CD14-positive monocyte (primary cell): ENCODE measurements at regions not wholly inside any gene's neighbourhood (a gene's known extent, or its start where the extent isn't known, plus 50 kb on each side); places are given as distances from the start of the nearest gene placed in this dataset.

Source experiments
- DNase-seq, 3 donors: peaks; one replicate each; pipeline ENCODE4 v3.0.0-alpha.2; 2011 to 2022
- H2AFZ ChIP-seq: 2 replicates; pipeline ENCODE4 v1.6.0; 2012; ENCODE audit warnings: mild to moderate bottlenecking, low read depth, low read length, inconsistent platforms; ENCODE audit not compliant: insufficient read depth, poor library complexity, severe bottlenecking
- H3K27ac ChIP-seq, 2 donors: 1 replicate in 1 of 2; 2 replicates in 1 of 2; pipeline ENCODE4 v1.5.1; 2012 to 2013; ENCODE audit warnings: low read length in 2 of 2, control low read depth in 1 of 2, inconsistent platforms in 1 of 2, low read depth in 1 of 2, mild to moderate bottlenecking in 1 of 2
- H3K27me3 ChIP-seq, 2 donors: one replicate each; pipeline versions ENCODE4 v1.6.0 to v1.6.1; 2011 to 2013; ENCODE audit warnings: low read length in 2 of 2; ENCODE audit not compliant: control insufficient read depth in 2 of 2, insufficient read depth in 2 of 2
- H3K36me3 ChIP-seq, 2 donors: replicated peaks in 1 of 2; 1 replicate in 1 of 2; 2 replicates in 1 of 2; pipeline versions ENCODE4 v1.5.1 to v1.6.1; 2012 to 2013; ENCODE audit warnings: low read length in 2 of 2, control low read depth in 1 of 2, inconsistent platforms in 1 of 2, mild to moderate bottlenecking in 1 of 2; ENCODE audit not compliant: insufficient read depth in 2 of 2, control insufficient read depth in 1 of 2
- H3K4me1 ChIP-seq, 2 donors: 1 replicate in 1 of 2; 2 replicates in 1 of 2; pipeline versions ENCODE4 v1.5.1 to v1.6.1; 2012 to 2013; ENCODE audit warnings: low read length in 2 of 2, control low read depth in 1 of 2, inconsistent platforms in 1 of 2, mild to moderate bottlenecking in 1 of 2, moderate library complexity in 1 of 2; ENCODE audit not compliant: insufficient read depth in 2 of 2, control insufficient read depth in 1 of 2
- H3K4me2 ChIP-seq: replicated peaks from 2 replicates; pipeline ENCODE3; 2012; ENCODE audit warnings: low read length, moderate library complexity, mild to moderate bottlenecking; ENCODE audit not compliant: poor library complexity, severe bottlenecking; ENCODE audit errors: extremely low read depth
- H3K4me3 ChIP-seq, 3 experiments: fragments of 200-600 bp in 1 of 3; sonication (generic) in 1 of 3; replicated peaks in 1 of 3; 1 replicate in 2 of 3; 2 replicates in 1 of 3; pipeline ENCODE4 v1.5.1; 2011 to 2013; ENCODE audit warnings: low read length in 3 of 3, mild to moderate bottlenecking in 3 of 3, control low read depth in 2 of 3, low read depth in 2 of 3, inconsistent platforms in 1 of 3, moderate library complexity in 1 of 3
- H3K79me2 ChIP-seq: 2 replicates; pipeline ENCODE4 v1.6.0; 2012; ENCODE audit warnings: mild to moderate bottlenecking, control low read depth, inconsistent platforms, low read length, moderate library complexity; ENCODE audit not compliant: insufficient read depth
- H3K9ac ChIP-seq: 2 replicates; pipeline ENCODE4 v1.6.0; 2017; ENCODE audit warnings: low read length, mild to moderate bottlenecking; ENCODE audit not compliant: insufficient read depth, poor library complexity, severe bottlenecking
- H3K9me3 ChIP-seq, 2 donors: replicated peaks in 1 of 2; 1 replicate in 1 of 2; 2 replicates in 1 of 2; pipeline versions ENCODE4 v1.5.1 to v1.6.1; 2012 to 2013; ENCODE audit warnings: low read length in 2 of 2, control low read depth in 1 of 2; ENCODE audit not compliant: control insufficient read depth in 1 of 2, insufficient read depth in 1 of 2
- H4K20me1 ChIP-seq: 2 replicates; pipeline ENCODE4 v1.6.0; 2012; ENCODE audit warnings: mild to moderate bottlenecking, low read length, control low read depth, moderate library complexity; ENCODE audit not compliant: insufficient read depth
- H3K27ac Mint-ChIP-seq, 7 donors: one replicate each; pipeline ENCODE4 v1.8.0; 2020; ENCODE audit warnings: mild to moderate bottlenecking in 7 of 7, mixed read lengths in 7 of 7, moderate library complexity in 6 of 7, inconsistent platforms in 2 of 7
- H3K27me3 Mint-ChIP-seq, 3 donors: one replicate each; pipeline ENCODE4 v1.8.0; 2021 to 2022; ENCODE audit warnings: low read depth in 3 of 3, mild to moderate bottlenecking in 3 of 3, mixed read lengths in 3 of 3, moderate library complexity in 3 of 3, inconsistent platforms in 1 of 3
- H3K36me3 Mint-ChIP-seq, 2 donors: one replicate each; pipeline ENCODE4 v1.8.0; 2020; ENCODE audit warnings: mixed read lengths in 2 of 2, inconsistent platforms in 1 of 2, mild to moderate bottlenecking in 1 of 2
- H3K4me1 Mint-ChIP-seq: one replicate; pipeline ENCODE4 v1.8.0; 2020; ENCODE audit warnings: mild to moderate bottlenecking, mixed read lengths
- H3K4me3 Mint-ChIP-seq, 2 donors: one replicate each; pipeline ENCODE4 v1.8.0; 2020; ENCODE audit warnings: mild to moderate bottlenecking in 2 of 2, mixed read lengths in 2 of 2, moderate library complexity in 1 of 2
- H3K9me3 Mint-ChIP-seq, 7 donors: one replicate each; pipeline ENCODE4 v1.8.0; 2020 to 2022; ENCODE audit warnings: mixed read lengths in 7 of 7, mild to moderate bottlenecking in 6 of 7, moderate library complexity in 6 of 7, inconsistent platforms in 2 of 7
- WGBS: methylation state at CpG from one replicate; pipeline ENCODE4 v1.1.5; 2013; ENCODE audit warnings: missing lambda C conversion rate; ENCODE audit not compliant: insufficient coverage; 5-methylcytosine and 5-hydroxymethylcytosine counted together
- intact Hi-C, 2 donors: fragments of 100-400 bp; cut with micrococcal nuclease; formaldehyde crosslinking; loops; one replicate each; pipeline versions ENCODE4 v1.15.0 to v1.15.1; 2023
- TF ChIP-seq, protein P1 (sequence below): fragments of 200-600 bp; IDR thresholded peaks from one replicate; pipeline ENCODE4 v1.8.0; 2022; ENCODE audit warnings: antibody characterized with exemption, mild to moderate bottlenecking

GRCh38 chr5:113900816-113901215 lies 387.3 kb downstream of the YTHDC2 start:
- Mint-ChIP-seq H3K4me3 (no peak overlapping the region), H3K27ac (no peak overlapping the region), H3K9me3 (peaks cover 0 to 2% (median 0%) of the 10 kb centered on the region in 7 donors), H3K4me1 (no peaks in the 10 kb centered on the region), H3K27me3 (no peaks in the 10 kb centered on the region), H3K36me3 (no peaks in the 10 kb centered on the region)
- no peak overlapping the region for H3K9ac ChIP-seq
- H3K4me1 ChIP-seq = no peaks in the 10 kb centered on the region
- no peaks in the 10 kb centered on the region for H3K9me3 ChIP-seq
- 87% methylated on average over 3 of the region's 3 CpGs for WGBS
- intact Hi-C loops = no loop called here
- TF ChIP-seq, protein P1, sequence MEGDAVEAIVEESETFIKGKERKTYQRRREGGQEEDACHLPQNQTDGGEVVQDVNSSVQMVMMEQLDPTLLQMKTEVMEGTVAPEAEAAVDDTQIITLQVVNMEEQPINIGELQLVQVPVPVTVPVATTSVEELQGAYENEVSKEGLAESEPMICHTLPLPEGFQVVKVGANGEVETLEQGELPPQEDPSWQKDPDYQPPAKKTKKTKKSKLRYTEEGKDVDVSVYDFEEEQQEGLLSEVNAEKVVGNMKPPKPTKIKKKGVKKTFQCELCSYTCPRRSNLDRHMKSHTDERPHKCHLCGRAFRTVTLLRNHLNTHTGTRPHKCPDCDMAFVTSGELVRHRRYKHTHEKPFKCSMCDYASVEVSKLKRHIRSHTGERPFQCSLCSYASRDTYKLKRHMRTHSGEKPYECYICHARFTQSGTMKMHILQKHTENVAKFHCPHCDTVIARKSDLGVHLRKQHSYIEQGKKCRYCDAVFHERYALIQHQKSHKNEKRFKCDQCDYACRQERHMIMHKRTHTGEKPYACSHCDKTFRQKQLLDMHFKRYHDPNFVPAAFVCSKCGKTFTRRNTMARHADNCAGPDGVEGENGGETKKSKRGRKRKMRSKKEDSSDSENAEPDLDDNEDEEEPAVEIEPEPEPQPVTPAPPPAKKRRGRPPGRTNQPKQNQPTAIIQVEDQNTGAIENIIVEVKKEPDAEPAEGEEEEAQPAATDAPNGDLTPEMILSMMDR = no peak
- no peaks in the 10 kb centered on the region for H3K79me2 ChIP-seq
- no peak overlapping the region for H3K4me2 ChIP-seq
- H3K27me3 ChIP-seq = no peaks in the 10 kb centered on the region
- DNase-seq = no peak
- H3K27ac ChIP-seq = no peak overlapping the region
- H2AFZ ChIP-seq = no peak overlapping the region
- no peaks in the 10 kb centered on the region for H4K20me1 ChIP-seq
- H3K4me3 ChIP-seq = no peak overlapping the region
- no peaks in the 10 kb centered on the region for H3K36me3 ChIP-seq

DNA sequence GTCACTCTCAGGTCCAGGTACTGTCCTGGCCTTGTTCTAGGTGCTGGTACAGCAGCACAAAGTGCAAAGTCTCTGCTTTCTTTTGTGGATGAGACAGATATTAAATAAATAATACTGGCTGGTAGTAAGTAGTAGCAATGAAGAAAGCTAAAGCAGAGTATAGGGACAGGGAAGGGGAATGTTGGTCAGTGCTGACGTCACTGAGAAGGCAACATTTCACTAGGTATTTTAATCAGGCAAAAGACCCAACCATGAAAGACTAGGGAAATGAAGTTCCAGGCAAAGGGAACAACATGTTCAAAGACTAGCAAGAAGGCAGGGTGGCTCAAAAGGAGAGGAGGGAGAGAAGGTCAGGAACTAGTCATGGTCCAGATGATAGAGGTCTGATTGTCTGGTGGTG lies 388.2 kb downstream of the YTHDC2 start:
- no peak overlapping the region for H2AFZ ChIP-seq
- H3K4me3 Mint-ChIP-seq = no peak overlapping the region
- intact Hi-C loops = no loop called here

More for the DNA sequence above, 388.2 kb downstream of the YTHDC2 start:
- Mint-ChIP-seq H3K4me1 (no peaks in the 10 kb centered on the region), H3K27me3 (no peaks in the 10 kb centered on the region), H3K36me3 (no peaks in the 10 kb centered on the region), H3K27ac (no peak overlapping the region), H3K9me3 (peaks cover 0 to 2% (median 0%) of the 10 kb centered on the region in 7 donors)
- TF ChIP-seq, protein P1 = no peak
- no peaks in the 10 kb centered on the region for H3K36me3 ChIP-seq
- no peak for DNase-seq
- H3K27me3 ChIP-seq = no peaks in the 10 kb centered on the region
- H3K79me2 ChIP-seq = no peaks in the 10 kb centered on the region
- H4K20me1 ChIP-seq = no peaks in the 10 kb centered on the region
- no peaks in the 10 kb centered on the region for H3K4me1 ChIP-seq
- no peaks in the 10 kb centered on the region for H3K9me3 ChIP-seq
- H3K9ac ChIP-seq = no peak overlapping the region
- H3K4me2 ChIP-seq = no peak overlapping the region
- no peak overlapping the region for H3K27ac ChIP-seq
- WGBS = no CpG with 5 or more reads among the region's 1 CpG
- H3K4me3 ChIP-seq = no peak overlapping the region
